Fibroblast of the aortic adventitia (primary cell): ENCODE measurements at regions not wholly inside any gene's neighbourhood (a gene's known extent, or its start where the extent isn't known, plus 50 kb on each side); places are given as distances from the start of the nearest gene placed in this dataset.

Experiments
- DNase-seq: peaks from one replicate; pipeline ENCODE4 v3.0.0-alpha.2; 2010; ENCODE audit warnings: low read depth
- H3K4me3 ChIP-seq: 2 replicates; pipeline ENCODE4 v1.5.1; 2011; ENCODE audit warnings: low read depth, mild to moderate bottlenecking, control low read depth, low read length, moderate library complexity
- TF ChIP-seq, protein P1 (sequence below): IDR thresholded peaks from 2 replicates; pipeline ENCODE4 v1.5.1; 2011; ENCODE audit warnings: mild to moderate bottlenecking, low read length, control low read depth, inconsistent platforms; ENCODE audit not compliant: insufficient read depth

- TF ChIP-seq, protein P1, sequence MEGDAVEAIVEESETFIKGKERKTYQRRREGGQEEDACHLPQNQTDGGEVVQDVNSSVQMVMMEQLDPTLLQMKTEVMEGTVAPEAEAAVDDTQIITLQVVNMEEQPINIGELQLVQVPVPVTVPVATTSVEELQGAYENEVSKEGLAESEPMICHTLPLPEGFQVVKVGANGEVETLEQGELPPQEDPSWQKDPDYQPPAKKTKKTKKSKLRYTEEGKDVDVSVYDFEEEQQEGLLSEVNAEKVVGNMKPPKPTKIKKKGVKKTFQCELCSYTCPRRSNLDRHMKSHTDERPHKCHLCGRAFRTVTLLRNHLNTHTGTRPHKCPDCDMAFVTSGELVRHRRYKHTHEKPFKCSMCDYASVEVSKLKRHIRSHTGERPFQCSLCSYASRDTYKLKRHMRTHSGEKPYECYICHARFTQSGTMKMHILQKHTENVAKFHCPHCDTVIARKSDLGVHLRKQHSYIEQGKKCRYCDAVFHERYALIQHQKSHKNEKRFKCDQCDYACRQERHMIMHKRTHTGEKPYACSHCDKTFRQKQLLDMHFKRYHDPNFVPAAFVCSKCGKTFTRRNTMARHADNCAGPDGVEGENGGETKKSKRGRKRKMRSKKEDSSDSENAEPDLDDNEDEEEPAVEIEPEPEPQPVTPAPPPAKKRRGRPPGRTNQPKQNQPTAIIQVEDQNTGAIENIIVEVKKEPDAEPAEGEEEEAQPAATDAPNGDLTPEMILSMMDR = no peak
- H3K4me3 ChIP-seq = no peak overlapping the region
- DNase-seq = no peak
These were observed 1224.4 kb downstream of the REEP3 start for GRCh38 chr10:64745565-64745964.

DNA sequence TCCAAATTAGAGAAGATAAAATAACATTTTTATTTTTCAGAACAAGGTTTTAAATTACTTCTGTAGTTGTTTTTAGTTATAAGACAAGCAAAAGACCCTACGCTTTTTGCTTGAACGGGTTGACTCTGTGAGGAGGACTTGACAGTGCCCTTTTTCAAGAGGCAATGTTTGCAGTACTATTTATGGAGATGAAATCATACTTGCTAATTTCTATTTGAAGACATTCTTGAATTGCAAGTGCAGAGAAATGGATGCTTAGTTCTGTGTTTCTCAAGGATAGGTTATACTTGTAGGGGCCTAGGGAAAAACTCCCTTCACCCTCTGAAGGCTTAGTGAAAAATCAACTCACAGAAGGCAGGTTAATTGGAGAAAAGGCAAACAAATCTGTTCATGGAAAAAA is 1229.5 kb downstream of the REEP3 start:
- TF ChIP-seq, protein P1 = no peak
- H3K4me3 ChIP-seq = no peak overlapping the region
- no peak for DNase-seq

DNA sequence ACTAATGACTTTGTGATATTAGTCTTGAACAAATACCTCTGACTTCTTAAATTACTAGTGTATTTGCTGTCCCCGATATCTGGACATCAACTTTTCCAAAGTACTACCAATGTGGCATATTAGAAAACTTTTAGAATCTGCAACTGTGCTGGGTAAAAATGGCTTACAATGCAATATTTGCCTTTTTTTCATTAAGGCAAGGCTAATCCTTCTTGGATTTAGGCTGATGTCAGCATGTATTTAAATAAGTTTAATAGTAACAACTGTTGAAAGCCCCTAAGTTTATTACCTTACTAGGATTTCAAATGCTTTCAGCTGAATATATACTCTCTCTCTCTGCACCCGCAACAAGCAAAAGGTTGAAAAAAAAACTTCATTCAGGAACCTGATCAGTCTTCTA is 1232.3 kb downstream of the REEP3 start:
- TF ChIP-seq, protein P1 = no peak
- no peak for DNase-seq
- no peak overlapping the region for H3K4me3 ChIP-seq

- H3K4me3 ChIP-seq = no peak overlapping the region
- TF ChIP-seq, protein P1 = no peak
- no peak for DNase-seq
These were observed 1239.2 kb downstream of the REEP3 start for GRCh38 chr10:64760371-64760770.

DNA sequence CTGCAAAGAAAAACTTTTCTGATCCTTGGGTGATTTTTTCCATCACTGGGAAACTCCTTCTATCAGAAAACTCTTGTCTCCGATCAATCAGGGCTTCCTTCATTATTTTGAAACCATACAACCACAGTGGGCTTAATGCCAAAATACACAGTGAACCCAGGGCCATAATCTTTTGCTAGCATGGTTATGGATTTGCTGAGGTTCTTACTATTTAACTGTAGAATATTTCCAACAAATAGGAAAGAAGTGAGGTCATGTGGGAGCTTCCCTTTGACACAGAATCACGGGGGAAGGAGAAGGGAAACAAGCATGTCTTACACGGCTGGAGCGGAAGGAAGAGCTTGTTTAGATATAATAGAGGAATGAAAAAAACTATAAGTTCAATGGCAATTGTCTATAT is 1241.7 kb downstream of the REEP3 start:
- no peak for DNase-seq
- TF ChIP-seq, protein P1 = no peak
- no peak overlapping the region for H3K4me3 ChIP-seq

DNA sequence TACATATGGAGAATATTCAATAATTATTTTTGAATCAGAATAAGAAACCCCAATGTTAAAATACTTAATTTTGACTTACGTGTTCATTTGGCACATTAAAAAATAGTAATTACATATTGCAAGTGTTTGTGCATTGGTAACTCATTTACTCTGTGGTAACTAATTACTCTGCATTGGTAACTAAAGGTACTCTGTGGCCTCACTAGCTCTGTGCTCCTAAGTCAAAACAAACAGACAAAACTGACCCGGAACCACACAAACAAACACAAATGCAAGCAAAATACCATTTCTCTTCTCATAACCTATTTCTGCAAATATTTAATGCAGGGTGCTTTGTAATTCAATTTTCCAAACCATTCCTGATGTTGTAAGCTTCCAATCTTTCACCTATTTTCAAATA is 1244.3 kb downstream of the REEP3 start:
- H3K4me3 ChIP-seq = no peak overlapping the region
- TF ChIP-seq, protein P1 = no peak
- DNase-seq = no peak

- TF ChIP-seq, protein P1 = no peak
- no peak overlapping the region for H3K4me3 ChIP-seq
- DNase-seq = no peak
These were observed 1250.3 kb downstream of the REEP3 start for GRCh38 chr10:64771253-64772050.
